ENCODE measurements at regions not wholly inside any gene's neighbourhood (a gene's known extent, or its start where the extent isn't known, plus 50 kb on each side); places are given as distances from the start of the nearest gene placed in this dataset.

GRCh38 chr1:214979191-214979590 is 103.3 kb upstream of the KCNK2 start:
- in situ Hi-C loops (cut with MboI; ENCODE audit: low pct_unique_long_range_greater_than_20kb, low sequenced_read_pairs, unreplicated experiment), result no loop called here
- no peak for DNase-seq (ENCODE audit: low spot score)
- TF ChIP-seq, protein P1, sequence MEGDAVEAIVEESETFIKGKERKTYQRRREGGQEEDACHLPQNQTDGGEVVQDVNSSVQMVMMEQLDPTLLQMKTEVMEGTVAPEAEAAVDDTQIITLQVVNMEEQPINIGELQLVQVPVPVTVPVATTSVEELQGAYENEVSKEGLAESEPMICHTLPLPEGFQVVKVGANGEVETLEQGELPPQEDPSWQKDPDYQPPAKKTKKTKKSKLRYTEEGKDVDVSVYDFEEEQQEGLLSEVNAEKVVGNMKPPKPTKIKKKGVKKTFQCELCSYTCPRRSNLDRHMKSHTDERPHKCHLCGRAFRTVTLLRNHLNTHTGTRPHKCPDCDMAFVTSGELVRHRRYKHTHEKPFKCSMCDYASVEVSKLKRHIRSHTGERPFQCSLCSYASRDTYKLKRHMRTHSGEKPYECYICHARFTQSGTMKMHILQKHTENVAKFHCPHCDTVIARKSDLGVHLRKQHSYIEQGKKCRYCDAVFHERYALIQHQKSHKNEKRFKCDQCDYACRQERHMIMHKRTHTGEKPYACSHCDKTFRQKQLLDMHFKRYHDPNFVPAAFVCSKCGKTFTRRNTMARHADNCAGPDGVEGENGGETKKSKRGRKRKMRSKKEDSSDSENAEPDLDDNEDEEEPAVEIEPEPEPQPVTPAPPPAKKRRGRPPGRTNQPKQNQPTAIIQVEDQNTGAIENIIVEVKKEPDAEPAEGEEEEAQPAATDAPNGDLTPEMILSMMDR (IDR thresholded peaks at IDR 0.05; ENCODE audit: extremely low read depth, insufficient read depth, missing control alignments), result no peak

DNA sequence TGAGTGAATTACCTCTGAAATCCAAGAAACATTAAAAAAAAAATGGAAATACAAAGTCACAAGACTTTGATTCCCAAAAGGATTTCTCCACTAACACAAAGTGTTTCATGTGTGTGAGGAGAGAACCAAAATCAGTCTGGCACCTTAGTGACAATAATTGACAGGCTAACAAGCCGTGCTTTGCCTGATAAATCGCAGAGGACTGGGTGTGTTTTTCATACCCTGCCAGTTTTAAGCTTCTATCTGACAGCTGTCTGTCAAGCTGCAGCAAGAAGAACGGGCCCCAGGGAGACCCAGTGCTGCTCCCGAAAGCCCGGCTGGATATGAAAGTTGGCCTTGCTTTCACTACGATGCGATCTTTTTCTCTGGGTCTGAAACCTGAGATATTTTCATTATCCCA is 101.6 kb upstream of the KCNK2 start:
- TF ChIP-seq, protein P1 (IDR thresholded peaks at IDR 0.05; ENCODE audit: extremely low read depth, insufficient read depth, missing control alignments), result no peak
- in situ Hi-C loops (cut with MboI; ENCODE audit: low pct_unique_long_range_greater_than_20kb, low sequenced_read_pairs, unreplicated experiment), result no loop called here

DNA sequence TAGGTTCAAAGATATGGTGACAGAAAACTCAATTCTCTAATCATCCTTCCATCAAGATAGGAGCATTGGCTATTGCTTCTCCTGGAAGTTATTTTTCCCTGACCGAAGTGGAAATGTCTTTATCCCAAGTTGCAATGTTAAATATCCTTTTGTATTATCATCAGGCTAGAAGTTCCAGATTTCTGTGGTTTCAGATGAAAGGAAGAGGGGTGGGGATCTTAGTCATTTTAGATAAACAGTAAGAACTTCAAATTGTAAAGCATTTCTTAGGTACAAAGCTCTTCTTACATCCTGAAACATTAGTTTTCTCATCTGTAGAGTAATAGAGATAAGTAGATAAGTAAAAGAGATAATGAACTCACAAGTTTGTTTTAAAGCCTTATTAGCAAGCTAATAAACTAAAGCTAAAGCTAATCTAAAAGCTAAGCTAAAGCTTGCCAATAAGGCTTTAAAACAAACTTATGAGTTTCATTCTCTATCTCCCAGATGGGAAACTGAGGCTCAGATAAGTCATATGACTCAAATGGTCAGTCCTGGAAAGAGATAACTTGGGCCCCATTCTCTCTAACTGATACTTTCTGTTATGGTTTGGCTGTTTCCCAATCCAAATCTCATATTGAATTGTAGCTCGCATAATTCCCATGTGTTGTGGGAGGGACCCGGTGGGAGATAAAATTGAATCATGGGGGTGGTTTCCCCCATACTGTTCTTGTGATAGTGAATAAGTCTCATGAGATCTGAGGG is 99.2 kb upstream of the KCNK2 start:
- in situ Hi-C loops (cut with MboI; ENCODE audit: low pct_unique_long_range_greater_than_20kb, low sequenced_read_pairs, unreplicated experiment), result no loop called here
- TF ChIP-seq, protein P1 (IDR thresholded peaks at IDR 0.05; ENCODE audit: extremely low read depth, insufficient read depth, missing control alignments), result no peak
- DNase-seq (ENCODE audit: low spot score), result no peak

More for the DNA sequence above, 101.6 kb upstream of the KCNK2 start:
- no peak for DNase-seq (ENCODE audit: low spot score)

GRCh38 chr1:214989341-214989740 is 93.2 kb upstream of the KCNK2 start:
- TF ChIP-seq, protein P1 (IDR thresholded peaks at IDR 0.05; ENCODE audit: extremely low read depth, insufficient read depth, missing control alignments), result no peak
- no peak for DNase-seq (ENCODE audit: low spot score)
- in situ Hi-C loops (cut with MboI; ENCODE audit: low pct_unique_long_range_greater_than_20kb, low sequenced_read_pairs, unreplicated experiment), result no loop called here

DNA sequence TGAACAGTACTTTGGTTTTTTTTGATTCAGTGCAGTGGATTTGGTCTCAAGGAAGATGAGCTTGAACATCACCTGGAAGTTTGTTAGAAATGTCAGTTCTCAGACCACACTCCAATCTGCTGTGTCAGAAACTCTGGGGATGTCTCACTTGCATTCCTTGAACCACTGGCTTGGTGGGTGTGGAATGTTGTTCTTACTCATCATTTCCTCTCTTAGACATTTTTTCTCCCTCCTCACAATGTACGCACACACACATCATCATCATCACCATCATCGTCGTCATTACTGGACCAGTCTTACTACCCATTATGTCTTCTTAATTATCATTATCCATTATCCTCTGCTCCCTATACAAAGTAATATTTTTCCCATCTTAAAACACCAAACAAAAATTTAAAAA is 91.9 kb upstream of the KCNK2 start:
- in situ Hi-C loops (cut with MboI; ENCODE audit: low pct_unique_long_range_greater_than_20kb, low sequenced_read_pairs, unreplicated experiment), result no loop called here

DNA sequence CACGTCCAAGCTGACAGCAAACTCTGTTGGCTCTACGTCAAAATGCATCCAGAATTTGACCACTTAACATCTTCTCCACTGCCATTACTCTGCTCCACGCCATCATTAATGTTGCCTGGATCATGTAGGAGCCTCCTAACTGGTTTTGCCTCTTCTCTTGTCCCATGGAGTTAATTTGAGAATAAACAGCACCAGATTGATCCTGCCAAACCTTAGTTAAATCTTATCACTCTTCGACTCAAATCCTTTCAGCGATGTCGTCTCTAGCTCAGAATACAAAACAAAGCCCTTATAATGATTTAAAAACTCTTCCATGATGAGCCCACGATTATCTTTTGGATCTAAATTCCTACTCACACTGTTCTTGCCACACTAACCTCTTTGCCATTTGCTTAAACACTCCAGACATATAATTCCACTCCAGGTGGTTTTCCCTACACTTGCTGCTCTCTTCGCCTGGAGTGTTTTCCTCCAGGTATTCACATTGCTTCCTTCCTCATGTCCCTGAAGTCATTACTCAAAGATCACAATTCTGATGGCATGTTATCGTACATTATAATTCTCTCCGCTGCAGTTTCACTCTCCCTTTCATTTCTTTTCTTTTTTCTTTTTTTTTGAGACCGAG is 90.7 kb upstream of the KCNK2 start:
- in situ Hi-C loops (cut with MboI; ENCODE audit: low pct_unique_long_range_greater_than_20kb, low sequenced_read_pairs, unreplicated experiment), result no loop called here

More for the DNA sequence above, 91.9 kb upstream of the KCNK2 start:
- DNase-seq (ENCODE audit: low spot score), result no peak
- TF ChIP-seq, protein P1 (IDR thresholded peaks at IDR 0.05; ENCODE audit: extremely low read depth, insufficient read depth, missing control alignments), result no peak

More for the DNA sequence above, 90.7 kb upstream of the KCNK2 start:
- no peak for DNase-seq (ENCODE audit: low spot score)
- TF ChIP-seq, protein P1 (IDR thresholded peaks at IDR 0.05; ENCODE audit: extremely low read depth, insufficient read depth, missing control alignments), result no peak
